GM12892 (cell line): ENCODE measurements at regions not wholly inside any gene's neighbourhood (a gene's known extent, or its start where the extent isn't known, plus 50 kb on each side); places are given as distances from the start of the nearest gene placed in this dataset.

Experiments
- POLR2A ChIP-seq: IDR thresholded peaks from 2 replicates; pipeline ENCODE4 v1.6.1; 2011; ENCODE audit warnings: low read depth, low read length, control low read depth
- POLR2AphosphoS5 ChIP-seq: IDR thresholded peaks from 2 replicates; pipeline ENCODE4 v1.6.1; 2011; ENCODE audit warnings: low read depth, low read length, control low read depth
- TAF1 ChIP-seq: IDR thresholded peaks from 2 replicates; pipeline ENCODE4 v1.6.1; 2011; ENCODE audit warnings: low read depth, mild to moderate bottlenecking, control low read depth, low read length, borderline replicate concordance

DNA sequence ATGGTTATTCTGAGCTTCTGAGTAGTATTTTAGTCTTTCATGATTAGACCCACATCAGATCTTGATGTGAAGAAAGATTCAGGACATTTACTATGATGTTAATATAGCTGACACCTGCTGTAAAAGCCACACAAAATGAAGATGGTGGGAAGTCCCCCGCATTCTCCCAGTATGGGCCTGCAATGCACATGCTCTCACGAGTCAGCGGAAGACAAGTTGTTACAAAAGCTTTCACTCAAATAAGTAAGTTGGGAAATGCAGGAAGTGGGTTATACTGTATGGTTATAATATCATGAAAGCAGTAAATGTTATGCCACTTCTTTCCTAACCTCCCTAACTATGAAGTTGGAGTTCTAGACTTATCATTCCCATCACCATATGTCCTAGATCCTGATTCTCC lies 171.9 kb downstream of the KLF5 start:
- TF ChIP-seq POLR2A = no peak
- no peak for TF ChIP-seq TAF1
- TF ChIP-seq POLR2AphosphoS5 = no peak
